Small intestine (tissue), 7 donors: ENCODE measurements at regions not wholly inside any gene's neighbourhood (a gene's known extent, or its start where the extent isn't known, plus 50 kb on each side); places are given as distances from the start of the nearest gene placed in this dataset.
A peak's percentile ranks its signal among the peaks of the same experiment; 100 is the strongest.
"Not testable (repeated sequence)": the region's sequence is repeated elsewhere in the genome, so short reads cannot be mapped to it uniquely, and the experiment has no call there.

Source experiments
- DNase-seq, 2 donors: peaks; one replicate each; pipeline versions ENCODE4 v3.0.0 to v3.0.0-alpha.2; 2013
- FAIRE-seq: peaks from 2 replicates; lab custom pipeline; 2012; peaks lifted over from hg19 to GRCh38; lab: Jason Lieb, UNC
- H3K27ac ChIP-seq, 3 donors: one replicate each; pipeline ENCODE4 v1.5.1; 2013; ENCODE audit warnings: low read length in 2 of 3, mild to moderate bottlenecking in 2 of 3, control low read depth in 1 of 3, inconsistent platforms in 1 of 3, low read depth in 1 of 3, moderate library complexity in 1 of 3
- H3K27me3 ChIP-seq, 3 donors: one replicate each; pipeline ENCODE4 v1.6.1; 2013; ENCODE audit warnings: low read length in 3 of 3, inconsistent platforms in 1 of 3; ENCODE audit not compliant: control insufficient read depth in 3 of 3, insufficient read depth in 3 of 3
- H3K36me3 ChIP-seq, 3 donors: one replicate each; pipeline ENCODE4 v1.6.1; 2013; ENCODE audit warnings: low read length in 3 of 3, inconsistent platforms in 1 of 3, low read depth in 1 of 3, mild to moderate bottlenecking in 1 of 3, moderate library complexity in 1 of 3; ENCODE audit not compliant: control insufficient read depth in 3 of 3, insufficient read depth in 2 of 3
- H3K4me1 ChIP-seq, 3 donors: one replicate each; pipeline ENCODE4 v1.6.1; 2013; ENCODE audit warnings: low read length in 2 of 3, inconsistent platforms in 1 of 3, low read depth in 1 of 3, mild to moderate bottlenecking in 1 of 3, moderate library complexity in 1 of 3; ENCODE audit not compliant: control insufficient read depth in 3 of 3, insufficient read depth in 2 of 3
- H3K4me3 ChIP-seq, 3 donors: one replicate each; pipeline ENCODE4 v1.5.1; 2013; ENCODE audit warnings: low read length in 3 of 3, control low read depth in 1 of 3, inconsistent platforms in 1 of 3, low read depth in 1 of 3, mild to moderate bottlenecking in 1 of 3, moderate library complexity in 1 of 3
- H3K9me3 ChIP-seq, 2 donors: one replicate each; pipeline ENCODE4 v1.6.1; 2013; ENCODE audit warnings: low read depth in 1 of 2, low read length in 1 of 2; ENCODE audit not compliant: control insufficient read depth in 2 of 2, insufficient read depth in 1 of 2
- WGBS, 3 donors: extraction: QIAGEN DNeasy Blood & Tissue Kit; methylation state at CpG; one replicate each; pipeline ENCODE4 v1.1.7; 2013; 5-methylcytosine and 5-hydroxymethylcytosine counted together
- donor health status: healthy with polysubstance abuse.
- donor health status: control.
- donor health status: control.
- donor health status: Bipolar disorder and iron deficiency.
- donor health status: healthy.

- DNase-seq (no peak), FAIRE-seq (no peak)
- Histone ChIP-seq H3K27me3 (no peaks in the 10 kb centered on the region), H3K9me3 (no peaks in the 10 kb centered on the region), H3K4me1 (no peaks in the 10 kb centered on the region), H3K4me3 (no peak overlapping the region), H3K27ac (no peak overlapping the region), H3K36me3 (no peaks in the 10 kb centered on the region)
- 50 to 75% (median 72%) methylated on average over 1 of the region's 1 CpG for WGBS, 3 donors
Observed at GRCh38 chr1:96588416-96588995, 133.1 kb upstream of the PTBP2 start.

- not testable (repeated sequence) for FAIRE-seq, DNase-seq, H3K27ac ChIP-seq, H3K36me3 ChIP-seq, H3K27me3 ChIP-seq, H3K4me1 ChIP-seq, H3K4me3 ChIP-seq, H3K9me3 ChIP-seq
- WGBS, 3 donors = 52 to 83% (median 57%) methylated on average over 2 of the region's 2 CpGs
Observed at GRCh38 chr1:96595530-96595929, 126.1 kb upstream of the PTBP2 start.

GRCh38 chr1:96596226-96596922 lies 125.2 kb upstream of the PTBP2 start:
- Histone ChIP-seq H3K4me3 (no peak overlapping the region), H3K27me3 (no peaks in the 10 kb centered on the region), H3K36me3 (no peaks in the 10 kb centered on the region), H3K27ac (no peak overlapping the region), H3K9me3 (no peaks in the 10 kb centered on the region), H3K4me1 (no peaks in the 10 kb centered on the region)
- WGBS, 3 donors = 34 to 45% (median 35%) methylated on average over 4 of the region's 4 CpGs
- DNase-seq (peak; percentile 24 to 35), FAIRE-seq (no peak)

- Histone ChIP-seq H3K9me3 (no peaks in the 10 kb centered on the region), H3K27ac (no peak overlapping the region), H3K27me3 (no peaks in the 10 kb centered on the region), H3K4me3 (no peak overlapping the region), H3K4me1 (no peaks in the 10 kb centered on the region), H3K36me3 (no peaks in the 10 kb centered on the region)
- DNase-seq (no peak), FAIRE-seq (no peak)
- 82 to 89% (median 82%) methylated on average over 1 of the region's 1 CpG for WGBS, 3 donors
Observed at GRCh38 chr1:96597218-96597617, 124.4 kb upstream of the PTBP2 start.

- Histone ChIP-seq H3K4me3 (no peak overlapping the region), H3K4me1 (no peaks in the 10 kb centered on the region), H3K27me3 (no peaks in the 10 kb centered on the region), H3K27ac (no peak overlapping the region), H3K9me3 (no peaks in the 10 kb centered on the region), H3K36me3 (no peaks in the 10 kb centered on the region)
- no peak for DNase-seq
- 52 to 54% (median 52%) methylated on average over 4 of the region's 4 CpGs for WGBS, 3 donors
- no peak for FAIRE-seq
Observed at GRCh38 chr1:96598416-96599168, 123.0 kb upstream of the PTBP2 start.

GRCh38 chr1:96604620-96605019 lies 117.0 kb upstream of the PTBP2 start:
- H3K27me3 ChIP-seq, DNase-seq, H3K36me3 ChIP-seq, FAIRE-seq, H3K27ac ChIP-seq, H3K4me3 ChIP-seq, H3K9me3 ChIP-seq, H3K4me1 ChIP-seq: not testable (repeated sequence)
- WGBS, 3 donors = 85 to 89% (median 89%) methylated on average over 10 to 16 of the region's 16 CpGs

GRCh38 chr1:96617375-96617774 lies 104.2 kb upstream of the PTBP2 start:
- DNase-seq, H3K4me1 ChIP-seq, H3K27ac ChIP-seq, H3K27me3 ChIP-seq, H3K36me3 ChIP-seq, H3K4me3 ChIP-seq, FAIRE-seq: not testable (repeated sequence)
- peaks cover 0 to 11% of the 10 kb centered on the region in 2 donors for H3K9me3 ChIP-seq
- WGBS, 3 donors = 81 to 91% (median 91%) methylated on average over 5 of the region's 5 CpGs

GRCh38 chr1:96632045-96632664 lies 89.4 kb upstream of the PTBP2 start:
- Histone ChIP-seq H3K36me3 (no peaks in the 10 kb centered on the region), H3K27me3 (no peaks in the 10 kb centered on the region), H3K27ac (no peak overlapping the region), H3K9me3 (no peaks in the 10 kb centered on the region), H3K4me3 (no peak overlapping the region), H3K4me1 (no peaks in the 10 kb centered on the region)
- DNase-seq = no peak
- 53 to 74% (median 57%) methylated on average over 1 of the region's 1 CpG for WGBS, 3 donors
- no peak for FAIRE-seq
